GM19025 (cell line): ENCODE measurements at regions not wholly inside any gene's neighbourhood (a gene's known extent, or its start where the extent isn't known, plus 50 kb on each side); places are given as distances from the start of the nearest gene placed in this dataset.

Experiments used
- ATAC-seq: cut with Tn5 transposase; IDR thresholded peaks from one replicate; pipeline ENCODE4 v1.9.1; 2021; ENCODE audit warnings: mild to moderate bottlenecking, low read depth, moderate library complexity; ENCODE audit not compliant: unreplicated experiment

GRCh38 chr4:164358400-164358799 lies 395.5 kb upstream of the SMIM31 start:
- ATAC-seq: no peak

GRCh38 chr4:164359881-164360280 lies 394.1 kb upstream of the SMIM31 start:
- ATAC-seq: no peak

- ATAC-seq: no peak
Measured at GRCh38 chr4:164368894-164369293, 385.0 kb upstream of the SMIM31 start.

- no peak for ATAC-seq
Measured at GRCh38 chr4:164373021-164373420, 380.9 kb upstream of the SMIM31 start.

GRCh38 chr4:164377277-164377676 lies 376.7 kb upstream of the SMIM31 start:
- ATAC-seq: no peak

GRCh38 chr4:164378361-164378760 lies 375.6 kb upstream of the SMIM31 start:
- no peak for ATAC-seq

GRCh38 chr4:164379694-164380093 lies 374.2 kb upstream of the SMIM31 start:
- ATAC-seq: no peak

- ATAC-seq: no peak
Measured at GRCh38 chr4:164381859-164382258, 372.1 kb upstream of the SMIM31 start.

- no peak for ATAC-seq
Measured at GRCh38 chr4:164383058-164383357, 370.9 kb upstream of the SMIM31 start.

GRCh38 chr4:164383358-164384220 lies 370.3 kb upstream of the SMIM31 start:
- ATAC-seq: no peak

- ATAC-seq: no peak
Measured at GRCh38 chr4:164384416-164384815, 369.5 kb upstream of the SMIM31 start.

- ATAC-seq: no peak
Measured at GRCh38 chr4:164396439-164396838, 357.5 kb upstream of the SMIM31 start.

GRCh38 chr4:164402554-164402953 lies 351.4 kb upstream of the SMIM31 start:
- ATAC-seq: no peak

GRCh38 chr4:164405774-164406173 lies 348.2 kb upstream of the SMIM31 start:
- ATAC-seq: no peak

GRCh38 chr4:164408831-164409230 lies 345.1 kb upstream of the SMIM31 start:
- no peak for ATAC-seq

- ATAC-seq: no peak
Measured at GRCh38 chr4:164410401-164410800, 343.5 kb upstream of the SMIM31 start.

GRCh38 chr4:164412246-164412645 lies 341.7 kb upstream of the SMIM31 start:
- no peak for ATAC-seq

- no peak for ATAC-seq
Measured at GRCh38 chr4:164413743-164414142, 340.2 kb upstream of the SMIM31 start.

GRCh38 chr4:164423819-164424218 lies 330.1 kb upstream of the SMIM31 start:
- no peak for ATAC-seq

- ATAC-seq: no peak
Measured at GRCh38 chr4:164424846-164425245, 329.1 kb upstream of the SMIM31 start.

GRCh38 chr4:164428561-164428960 lies 325.4 kb upstream of the SMIM31 start:
- no peak for ATAC-seq

- no peak for ATAC-seq
Measured at GRCh38 chr4:164438321-164438720, 315.6 kb upstream of the SMIM31 start.

- no peak for ATAC-seq
Measured at GRCh38 chr4:164439037-164439436, 314.9 kb upstream of the SMIM31 start.
